ENCODE measurements at regions not wholly inside any gene's neighbourhood (a gene's known extent, or its start where the extent isn't known, plus 50 kb on each side); places are given as distances from the start of the nearest gene placed in this dataset.

- H3K27ac ChIP-seq (ENCODE audit: low read depth in 1 of 2, low read length in 1 of 2) = no peak overlapping the region
- no peaks in the 10 kb centered on the region for H3K27me3 ChIP-seq (ENCODE audit: control insufficient read depth in 2 of 2, insufficient read depth in 1 of 2, low read length in 1 of 2)
- DNase-seq (ENCODE audit: low read depth in 6 of 9, low spot score in 9 of 9) = no peak
- no peak overlapping the region for H3K4me3 ChIP-seq (ENCODE audit: low read length in 2 of 2)
- no peaks in the 10 kb centered on the region for H3K4me1 ChIP-seq (ENCODE audit: control insufficient read depth in 2 of 2, insufficient read depth in 2 of 2, low read length in 2 of 2)
- H3K9me3 ChIP-seq (ENCODE audit: control insufficient read depth in 2 of 2, insufficient read depth in 1 of 2, low read length in 1 of 2) = no peaks in the 10 kb centered on the region
- H3K36me3 ChIP-seq (ENCODE audit: control insufficient read depth in 2 of 2, insufficient read depth in 2 of 2, low read length in 1 of 2) = no peaks in the 10 kb centered on the region
- 87% methylated on average over 4 of the region's 4 CpGs for WGBS
These were observed 338.1 kb downstream of the DMRT2 start for GRCh38 chr9:1388216-1388615.

- Histone ChIP-seq H3K36me3 (ENCODE audit: control insufficient read depth in 2 of 2, insufficient read depth in 2 of 2, low read length in 1 of 2) (no peaks in the 10 kb centered on the region), H3K4me1 (ENCODE audit: control insufficient read depth in 2 of 2, insufficient read depth in 2 of 2, low read length in 2 of 2) (no peaks in the 10 kb centered on the region), H3K27me3 (ENCODE audit: control insufficient read depth in 2 of 2, insufficient read depth in 1 of 2, low read length in 1 of 2) (no peaks in the 10 kb centered on the region), H3K27ac (ENCODE audit: low read depth in 1 of 2, low read length in 1 of 2) (no peak overlapping the region), H3K9me3 (ENCODE audit: control insufficient read depth in 2 of 2, insufficient read depth in 1 of 2, low read length in 1 of 2) (no peaks in the 10 kb centered on the region), H3K4me3 (ENCODE audit: low read length in 2 of 2) (no peak overlapping the region)
- 52% methylated on average over 5 of the region's 5 CpGs for WGBS
- no peak for DNase-seq (ENCODE audit: low read depth in 6 of 9, low spot score in 9 of 9)
These were observed 350.8 kb downstream of the DMRT2 start for GRCh38 chr9:1400983-1401382.

DNA sequence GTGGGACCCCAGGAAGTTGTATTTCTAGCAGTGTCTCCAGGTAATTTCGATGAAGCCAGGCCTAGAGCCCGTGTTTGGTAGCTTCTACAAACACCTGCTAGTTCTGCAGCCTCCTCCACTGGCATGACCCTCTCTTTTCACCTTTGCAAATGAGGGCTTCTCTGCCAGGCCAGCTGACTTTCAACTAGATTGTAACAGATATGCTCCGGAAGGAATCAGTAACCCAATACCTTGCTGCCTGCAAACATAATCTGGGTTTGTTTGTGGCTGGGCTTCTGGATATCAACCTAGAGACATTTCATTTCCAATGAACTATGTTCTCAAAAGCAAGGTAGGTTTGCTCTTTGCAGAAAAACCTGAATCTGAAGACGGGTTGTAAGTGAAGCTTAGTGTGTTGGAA, 354.8 kb downstream of the DMRT2 start:
- 85% methylated on average over 4 of the region's 4 CpGs for WGBS
- no peak overlapping the region for H3K27ac ChIP-seq (ENCODE audit: low read depth in 1 of 2, low read length in 1 of 2)
- no peaks in the 10 kb centered on the region for H3K4me1 ChIP-seq (ENCODE audit: control insufficient read depth in 2 of 2, insufficient read depth in 2 of 2, low read length in 2 of 2)
- no peaks in the 10 kb centered on the region for H3K9me3 ChIP-seq (ENCODE audit: control insufficient read depth in 2 of 2, insufficient read depth in 1 of 2, low read length in 1 of 2)
- no peak for DNase-seq (ENCODE audit: low read depth in 6 of 9, low spot score in 9 of 9)
- H3K4me3 ChIP-seq (ENCODE audit: low read length in 2 of 2) = no peak overlapping the region
- no peaks in the 10 kb centered on the region for H3K27me3 ChIP-seq (ENCODE audit: control insufficient read depth in 2 of 2, insufficient read depth in 1 of 2, low read length in 1 of 2)
- no peaks in the 10 kb centered on the region for H3K36me3 ChIP-seq (ENCODE audit: control insufficient read depth in 2 of 2, insufficient read depth in 2 of 2, low read length in 1 of 2)

- no peak for DNase-seq (ENCODE audit: low read depth in 6 of 9, low spot score in 9 of 9)
- WGBS = 74% methylated on average over 2 of the region's 2 CpGs
- Histone ChIP-seq H3K4me3 (ENCODE audit: low read length in 2 of 2) (no peak overlapping the region), H3K4me1 (ENCODE audit: control insufficient read depth in 2 of 2, insufficient read depth in 2 of 2, low read length in 2 of 2) (no peaks in the 10 kb centered on the region), H3K27me3 (ENCODE audit: control insufficient read depth in 2 of 2, insufficient read depth in 1 of 2, low read length in 1 of 2) (no peaks in the 10 kb centered on the region), H3K27ac (ENCODE audit: low read depth in 1 of 2, low read length in 1 of 2) (no peak overlapping the region), H3K36me3 (ENCODE audit: control insufficient read depth in 2 of 2, insufficient read depth in 2 of 2, low read length in 1 of 2) (no peaks in the 10 kb centered on the region), H3K9me3 (ENCODE audit: control insufficient read depth in 2 of 2, insufficient read depth in 1 of 2, low read length in 1 of 2) (no peaks in the 10 kb centered on the region)
These were observed 361.7 kb downstream of the DMRT2 start for GRCh38 chr9:1411826-1412225.

- H3K36me3 ChIP-seq (ENCODE audit: control insufficient read depth in 2 of 2, insufficient read depth in 2 of 2, low read length in 1 of 2) = no peaks in the 10 kb centered on the region
- H3K4me1 ChIP-seq (ENCODE audit: control insufficient read depth in 2 of 2, insufficient read depth in 2 of 2, low read length in 2 of 2) = no peaks in the 10 kb centered on the region
- DNase-seq (ENCODE audit: low read depth in 6 of 9, low spot score in 9 of 9) = no peak
- no peak overlapping the region for H3K4me3 ChIP-seq (ENCODE audit: low read length in 2 of 2)
- over 99% methylated on average over 2 of the region's 2 CpGs for WGBS
- no peaks in the 10 kb centered on the region for H3K27me3 ChIP-seq (ENCODE audit: control insufficient read depth in 2 of 2, insufficient read depth in 1 of 2, low read length in 1 of 2)
- no peak overlapping the region for H3K27ac ChIP-seq (ENCODE audit: low read depth in 1 of 2, low read length in 1 of 2)
- H3K9me3 ChIP-seq (ENCODE audit: control insufficient read depth in 2 of 2, insufficient read depth in 1 of 2, low read length in 1 of 2) = no peaks in the 10 kb centered on the region
These were observed 364.6 kb downstream of the DMRT2 start for GRCh38 chr9:1414711-1415131.

DNA sequence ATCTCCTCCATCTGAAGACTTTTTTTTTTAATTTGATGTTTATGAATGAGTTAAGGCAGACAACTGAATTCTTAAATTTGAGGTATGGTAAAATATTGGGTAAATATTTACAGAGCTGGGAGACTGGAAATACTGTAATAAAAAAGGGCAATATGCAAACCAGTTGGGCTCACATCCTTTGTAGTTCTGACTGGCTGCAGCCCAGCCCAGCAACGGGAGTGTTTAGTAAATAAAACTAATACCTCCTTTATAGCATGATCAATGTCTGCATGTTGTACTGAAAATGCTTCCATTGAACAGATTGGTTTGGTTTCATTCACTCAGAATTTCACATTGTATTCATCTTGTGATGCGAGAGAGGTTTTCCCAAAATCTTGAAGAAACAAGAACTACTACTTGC, 365.0 kb downstream of the DMRT2 start:
- H3K27ac ChIP-seq (ENCODE audit: low read depth in 1 of 2, low read length in 1 of 2) = no peak overlapping the region
- H3K4me3 ChIP-seq (ENCODE audit: low read length in 2 of 2) = no peak overlapping the region
- H3K36me3 ChIP-seq (ENCODE audit: control insufficient read depth in 2 of 2, insufficient read depth in 2 of 2, low read length in 1 of 2) = no peaks in the 10 kb centered on the region
- 90% methylated on average over 2 of the region's 2 CpGs for WGBS
- H3K4me1 ChIP-seq (ENCODE audit: control insufficient read depth in 2 of 2, insufficient read depth in 2 of 2, low read length in 2 of 2) = no peaks in the 10 kb centered on the region
- no peaks in the 10 kb centered on the region for H3K9me3 ChIP-seq (ENCODE audit: control insufficient read depth in 2 of 2, insufficient read depth in 1 of 2, low read length in 1 of 2)
- DNase-seq (ENCODE audit: low read depth in 6 of 9, low spot score in 9 of 9) = no peak
- H3K27me3 ChIP-seq (ENCODE audit: control insufficient read depth in 2 of 2, insufficient read depth in 1 of 2, low read length in 1 of 2) = no peaks in the 10 kb centered on the region

- Histone ChIP-seq H3K27me3 (ENCODE audit: control insufficient read depth in 2 of 2, insufficient read depth in 1 of 2, low read length in 1 of 2) (no peaks in the 10 kb centered on the region), H3K4me3 (ENCODE audit: low read length in 2 of 2) (no peak overlapping the region), H3K36me3 (ENCODE audit: control insufficient read depth in 2 of 2, insufficient read depth in 2 of 2, low read length in 1 of 2) (no peaks in the 10 kb centered on the region), H3K27ac (ENCODE audit: low read depth in 1 of 2, low read length in 1 of 2) (no peak overlapping the region), H3K4me1 (ENCODE audit: control insufficient read depth in 2 of 2, insufficient read depth in 2 of 2, low read length in 2 of 2) (no peaks in the 10 kb centered on the region), H3K9me3 (ENCODE audit: control insufficient read depth in 2 of 2, insufficient read depth in 1 of 2, low read length in 1 of 2) (no peaks in the 10 kb centered on the region)
- WGBS = 83% methylated on average over 4 of the region's 4 CpGs
- no peak for DNase-seq (ENCODE audit: low read depth in 6 of 9, low spot score in 9 of 9)
These were observed 366.1 kb downstream of the DMRT2 start for GRCh38 chr9:1416261-1416660.

- H3K36me3 ChIP-seq (ENCODE audit: control insufficient read depth in 2 of 2, insufficient read depth in 2 of 2, low read length in 1 of 2) = no peaks in the 10 kb centered on the region
- H3K27ac ChIP-seq (ENCODE audit: low read depth in 1 of 2, low read length in 1 of 2) = no peak overlapping the region
- peaks cover 0 to 3% of the 10 kb centered on the region in 2 donors for H3K9me3 ChIP-seq (ENCODE audit: control insufficient read depth in 2 of 2, insufficient read depth in 1 of 2, low read length in 1 of 2)
- H3K4me1 ChIP-seq (ENCODE audit: control insufficient read depth in 2 of 2, insufficient read depth in 2 of 2, low read length in 2 of 2) = no peaks in the 10 kb centered on the region
- no peaks in the 10 kb centered on the region for H3K27me3 ChIP-seq (ENCODE audit: control insufficient read depth in 2 of 2, insufficient read depth in 1 of 2, low read length in 1 of 2)
- WGBS = 93% methylated on average over 4 of the region's 4 CpGs
- no peak for DNase-seq (ENCODE audit: low read depth in 6 of 9, low spot score in 9 of 9)
- H3K4me3 ChIP-seq (ENCODE audit: low read length in 2 of 2) = no peak overlapping the region
These were observed 371.3 kb downstream of the DMRT2 start for GRCh38 chr9:1421436-1421835.

DNA sequence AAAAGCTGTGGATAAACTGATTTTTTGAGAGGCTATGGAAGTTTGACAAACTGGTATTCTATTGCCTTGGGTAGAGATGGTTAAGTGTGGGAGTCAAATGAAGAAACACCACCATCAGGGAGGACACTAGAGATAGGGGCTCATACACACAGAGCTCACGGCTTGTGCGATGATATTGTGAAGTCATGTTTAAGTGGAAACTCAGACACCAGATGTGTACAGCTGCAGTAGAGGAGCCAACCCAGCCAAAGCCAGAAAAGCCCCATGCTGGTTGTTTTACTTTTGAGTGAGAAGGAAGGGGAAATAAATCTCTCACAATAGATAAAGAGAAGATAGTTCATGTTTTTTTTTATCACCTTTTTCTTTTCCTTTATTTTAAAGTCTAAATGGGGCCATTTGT, 377.7 kb downstream of the DMRT2 start:
- no peaks in the 10 kb centered on the region for H3K36me3 ChIP-seq (ENCODE audit: control insufficient read depth in 2 of 2, insufficient read depth in 2 of 2, low read length in 1 of 2)
- no peak overlapping the region for H3K27ac ChIP-seq (ENCODE audit: low read depth in 1 of 2, low read length in 1 of 2)
- H3K4me1 ChIP-seq (ENCODE audit: control insufficient read depth in 2 of 2, insufficient read depth in 2 of 2, low read length in 2 of 2) = no peaks in the 10 kb centered on the region
- H3K27me3 ChIP-seq (ENCODE audit: control insufficient read depth in 2 of 2, insufficient read depth in 1 of 2, low read length in 1 of 2) = no peaks in the 10 kb centered on the region
- DNase-seq (ENCODE audit: low read depth in 6 of 9, low spot score in 9 of 9) = no peak
- 98% methylated on average over 2 of the region's 2 CpGs for WGBS
- H3K4me3 ChIP-seq (ENCODE audit: low read length in 2 of 2) = no peak overlapping the region
- H3K9me3 ChIP-seq (ENCODE audit: control insufficient read depth in 2 of 2, insufficient read depth in 1 of 2, low read length in 1 of 2) = peaks cover 0 to 3% of the 10 kb centered on the region in 2 donors

DNA sequence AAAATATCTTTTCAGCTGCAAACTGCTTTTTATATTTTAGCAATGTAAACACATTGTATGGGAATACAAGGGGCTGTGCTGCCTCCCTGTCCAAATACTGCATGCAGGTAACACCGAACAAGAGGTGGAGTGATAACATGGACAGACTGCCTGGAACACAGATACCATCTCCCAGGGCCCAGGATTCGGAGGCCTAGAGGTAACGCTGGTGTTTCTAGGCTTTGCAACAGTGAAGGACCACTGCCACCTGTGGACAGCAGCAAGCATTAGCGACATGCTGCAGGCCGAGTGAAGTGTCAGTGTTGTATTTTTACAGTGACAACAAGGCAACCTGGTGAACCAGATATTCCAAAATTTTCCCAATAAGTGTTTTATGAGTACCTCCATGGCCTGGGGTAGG, 379.1 kb downstream of the DMRT2 start:
- no peak for DNase-seq (ENCODE audit: low read depth in 6 of 9, low spot score in 9 of 9)
- Histone ChIP-seq H3K9me3 (ENCODE audit: control insufficient read depth in 2 of 2, insufficient read depth in 1 of 2, low read length in 1 of 2) (peaks cover 0 to 3% of the 10 kb centered on the region in 2 donors), H3K4me1 (ENCODE audit: control insufficient read depth in 2 of 2, insufficient read depth in 2 of 2, low read length in 2 of 2) (no peaks in the 10 kb centered on the region), H3K36me3 (ENCODE audit: control insufficient read depth in 2 of 2, insufficient read depth in 2 of 2, low read length in 1 of 2) (no peaks in the 10 kb centered on the region), H3K27ac (ENCODE audit: low read depth in 1 of 2, low read length in 1 of 2) (no peak overlapping the region), H3K4me3 (ENCODE audit: low read length in 2 of 2) (no peak overlapping the region), H3K27me3 (ENCODE audit: control insufficient read depth in 2 of 2, insufficient read depth in 1 of 2, low read length in 1 of 2) (no peaks in the 10 kb centered on the region)
- WGBS = 35% methylated on average over 5 of the region's 5 CpGs

All from thymus (tissue), 11 donors.